NT2/D1 (cell line): ENCODE measurements at regions not wholly inside any gene's neighbourhood (a gene's known extent, or its start where the extent isn't known, plus 50 kb on each side); places are given as distances from the start of the nearest gene placed in this dataset.

Experiments used
- YY1 ChIP-seq: IDR thresholded peaks from 2 replicates; pipeline ENCODE4 v1.6.1; 2011; ENCODE audit not compliant: insufficient read length, insufficient read depth
- ZNF274 ChIP-seq: IDR thresholded peaks from 2 replicates; pipeline ENCODE4 v1.6.1; 2011; ENCODE audit warnings: mild to moderate bottlenecking, low read depth, low read length

GRCh38 chr2:45283764-45284620 lies 274.7 kb upstream of the SIX2 start:
- TF ChIP-seq YY1: no peak
- no peak for TF ChIP-seq ZNF274
